H9 (cell line): ENCODE measurements at regions not wholly inside any gene's neighbourhood (a gene's known extent, or its start where the extent isn't known, plus 50 kb on each side); places are given as distances from the start of the nearest gene placed in this dataset.

Experiments used
- DNase-seq: peaks from one replicate; pipeline ENCODE4 v3.0.0-alpha.2; 2017
- H2AFZ ChIP-seq: one replicate; pipeline ENCODE4 v1.6.1; 2013; ENCODE audit warnings: mild to moderate bottlenecking, low read length, control low read depth, moderate library complexity
- H2AK5ac ChIP-seq: 2 replicates; pipeline ENCODE4 v1.6.1; 2013; ENCODE audit warnings: low read length, control low read depth, mixed read lengths; ENCODE audit not compliant: insufficient read length
- H2BK120ac ChIP-seq: one replicate; pipeline ENCODE4 v1.6.1; 2013; ENCODE audit warnings: low read depth, mild to moderate bottlenecking, low read length, control low read depth, inconsistent platforms; ENCODE audit not compliant: poor library complexity, severe bottlenecking
- H2BK12ac ChIP-seq: 2 replicates; pipeline ENCODE4 v1.6.1; 2013; ENCODE audit warnings: low read length, control low read depth, mixed read lengths, low read depth; ENCODE audit not compliant: insufficient read length
- H2BK15ac ChIP-seq: 2 replicates; pipeline ENCODE4 v1.6.1; 2013; ENCODE audit warnings: low read depth, low read length, control low read depth
- H2BK20ac ChIP-seq: one replicate; pipeline ENCODE4 v1.6.1; 2013; ENCODE audit warnings: low read depth, mild to moderate bottlenecking, low read length, control low read depth, inconsistent platforms; ENCODE audit not compliant: poor library complexity, severe bottlenecking
- H2BK5ac ChIP-seq: 2 replicates; pipeline ENCODE4 v1.6.1; 2013; ENCODE audit warnings: low read length, control low read depth, mixed read lengths; ENCODE audit not compliant: insufficient read length
- H3K14ac ChIP-seq: 2 replicates; pipeline ENCODE4 v1.6.1; 2013; ENCODE audit warnings: low read length, control low read depth; ENCODE audit not compliant: insufficient read depth
- H3K18ac ChIP-seq: 2 replicates; pipeline ENCODE4 v1.6.1; 2013; ENCODE audit warnings: low read depth, mild to moderate bottlenecking, mixed read lengths, low read length, control low read depth; ENCODE audit not compliant: insufficient read length
- H3K23ac ChIP-seq: 2 replicates; pipeline ENCODE4 v1.6.1; 2013; ENCODE audit warnings: low read length, control low read depth, mixed read lengths, low read depth; ENCODE audit not compliant: insufficient read length
- H3K23me2 ChIP-seq: 2 replicates; pipeline ENCODE4 v1.6.1; 2013; ENCODE audit warnings: low read depth, mild to moderate bottlenecking, mixed read lengths, low read length, control low read depth; ENCODE audit not compliant: insufficient read length, poor library complexity, severe bottlenecking
- H3K27ac ChIP-seq: 2 replicates; pipeline ENCODE4 v1.5.1; 2013; ENCODE audit warnings: low read length, control low read depth, mixed read lengths, low read depth; ENCODE audit not compliant: insufficient read length
- H3K27me3 ChIP-seq: 2 replicates; pipeline ENCODE4 v1.6.1; 2013; ENCODE audit warnings: low read length, control low read depth, inconsistent platforms; ENCODE audit not compliant: insufficient read depth
- H3K4ac ChIP-seq: 2 replicates; pipeline ENCODE4 v1.6.1; 2013; ENCODE audit warnings: low read depth, mild to moderate bottlenecking, control low read depth, inconsistent platforms, low read length, moderate library complexity
- H3K4me1 ChIP-seq: 2 replicates; pipeline ENCODE4 v1.6.1; 2013; ENCODE audit warnings: low read length, control low read depth, inconsistent platforms; ENCODE audit not compliant: insufficient read depth
- H3K4me2 ChIP-seq: 2 replicates; pipeline ENCODE4 v1.6.1; 2013; ENCODE audit warnings: low read length, control low read depth, mixed read lengths; ENCODE audit not compliant: insufficient read length, insufficient read depth
- H3K56ac ChIP-seq: 2 replicates; pipeline ENCODE4 v1.6.1; 2013; ENCODE audit warnings: low read depth, mild to moderate bottlenecking, mixed read lengths, low read length, control low read depth; ENCODE audit not compliant: insufficient read length
- H3K79me1 ChIP-seq: 2 replicates; pipeline ENCODE4 v1.6.1; 2013; ENCODE audit warnings: low read depth, mild to moderate bottlenecking, moderate library complexity, low read length, control low read depth, inconsistent platforms; ENCODE audit not compliant: insufficient read depth, poor library complexity, severe bottlenecking
- H3K79me2 ChIP-seq: 2 replicates; pipeline ENCODE4 v1.6.1; 2013; ENCODE audit warnings: low read length, control low read depth, inconsistent platforms; ENCODE audit not compliant: insufficient read depth
- H3K9ac ChIP-seq: 2 replicates; pipeline ENCODE4 v1.6.1; 2013; ENCODE audit warnings: low read length, control low read depth, mixed read lengths; ENCODE audit not compliant: insufficient read length; ENCODE audit errors: extremely low read depth
- H3K9me3 ChIP-seq: one replicate; pipeline ENCODE4 v1.6.1; 2013; ENCODE audit warnings: low read depth, low read length, inconsistent platforms; ENCODE audit not compliant: control insufficient read depth
- H3T11ph ChIP-seq: one replicate; pipeline ENCODE4 v1.6.1; 2013; ENCODE audit warnings: mild to moderate bottlenecking, low read length, control low read depth, inconsistent platforms
- H4K20me1 ChIP-seq: one replicate; pipeline ENCODE4 v1.6.1; 2013; ENCODE audit not compliant: control insufficient read depth, insufficient read length, insufficient read depth
- H4K5ac ChIP-seq: 2 replicates; pipeline ENCODE4 v1.6.1; 2013; ENCODE audit warnings: low read depth, mild to moderate bottlenecking, mixed read lengths, low read length, control low read depth; ENCODE audit not compliant: insufficient read length
- H4K8ac ChIP-seq: replicated peaks from 2 replicates; pipeline ENCODE4 v1.6.1; 2013; ENCODE audit warnings: low read length, control low read depth, mixed read lengths, low read depth; ENCODE audit not compliant: insufficient read length
- H4K91ac ChIP-seq: 2 replicates; pipeline ENCODE4 v1.6.1; 2013; ENCODE audit warnings: low read depth, mild to moderate bottlenecking, moderate library complexity, mixed read lengths, low read length, control low read depth; ENCODE audit not compliant: insufficient read length
- H3K27ac Mint-ChIP-seq, 3 experiments: 2 replicates in 2 of 3; 3 replicates in 1 of 3; pipeline ENCODE4 v1.8.0; 2020 to 2021; ENCODE audit warnings: mixed read lengths in 3 of 3, mild to moderate bottlenecking in 1 of 3, moderate library complexity in 1 of 3
- H3K27me3 Mint-ChIP-seq: 2 replicates; pipeline ENCODE4 v1.8.0; 2021; ENCODE audit warnings: low read depth, mild to moderate bottlenecking, moderate library complexity, mixed read lengths
- H3K36me3 Mint-ChIP-seq, 3 experiments: 2 replicates in 2 of 3; 3 replicates in 1 of 3; pipeline ENCODE4 v1.8.0; 2020 to 2021; ENCODE audit warnings: low read depth in 3 of 3, mixed read lengths in 3 of 3; ENCODE audit not compliant: insufficient read depth in 1 of 3
- H3K4me1 Mint-ChIP-seq, 2 experiments: 2 replicates each; pipeline ENCODE4 v1.8.0; 2020; ENCODE audit warnings: mixed read lengths in 2 of 2
- H3K4me3 Mint-ChIP-seq, 2 experiments: 2 replicates in 1 of 2; 3 replicates in 1 of 2; pipeline ENCODE4 v1.8.0; 2020 to 2021; ENCODE audit warnings: mild to moderate bottlenecking in 2 of 2, mixed read lengths in 2 of 2, moderate library complexity in 1 of 2
- H3K9me3 Mint-ChIP-seq, 2 experiments: 2 replicates in 1 of 2; 3 replicates in 1 of 2; pipeline ENCODE4 v1.8.0; 2020; ENCODE audit warnings: mild to moderate bottlenecking in 2 of 2, mixed read lengths in 2 of 2, moderate library complexity in 1 of 2
- TF ChIP-seq, protein P1 (sequence below): fragments of 200-600 bp; sonication (generic); conservative IDR thresholded peaks from 3 replicates; pipeline ENCODE4 v1.8.0; 2021; ENCODE audit warnings: antibody characterized with exemption, mild to moderate bottlenecking

DNA sequence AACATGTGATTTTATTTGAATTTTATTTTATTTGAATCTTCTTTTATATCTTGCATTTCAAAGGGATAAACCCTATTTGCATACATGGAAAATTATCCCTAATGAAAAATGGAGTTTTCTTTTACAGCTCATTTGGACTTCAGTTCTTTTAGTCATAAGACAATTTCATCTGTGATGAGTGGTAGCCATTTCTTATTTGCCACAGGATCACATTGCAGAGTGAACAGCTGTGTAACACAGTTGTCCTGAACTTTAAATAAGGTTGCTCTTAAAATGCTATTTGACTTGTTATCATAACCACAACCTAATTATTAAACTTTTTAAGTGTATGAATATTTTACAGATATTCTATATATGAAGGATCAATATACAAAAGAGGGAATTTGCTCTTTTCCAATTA lies 221.7 kb upstream of the ROPN1 start:
- H3K27me3 Mint-ChIP-seq, result no peaks in the 10 kb centered on the region

More for the DNA sequence above, 221.7 kb upstream of the ROPN1 start:
- no peak overlapping the region for H4K8ac ChIP-seq
- H2AK5ac ChIP-seq, result no peak overlapping the region
- H2BK15ac ChIP-seq, result no peak overlapping the region
- H4K5ac ChIP-seq, result no peak overlapping the region
- H3K9me3 ChIP-seq, result no peaks in the 10 kb centered on the region
- Mint-ChIP-seq H3K36me3 (no peaks in the 10 kb centered on the region), H3K9me3 (no peaks in the 10 kb centered on the region), H3K27ac (no peak overlapping the region), H3K4me3 (no peak overlapping the region), H3K4me1 (peaks cover 5 to 17% of the 10 kb centered on the region in 2 experiments)
- H3K27ac ChIP-seq, result no peak overlapping the region
- H2BK20ac ChIP-seq, result no peak overlapping the region
- H2BK12ac ChIP-seq, result no peak overlapping the region
- no peak overlapping the region for H3K9ac ChIP-seq
- no peaks in the 10 kb centered on the region for H3K27me3 ChIP-seq
- no peak for DNase-seq
- no peak overlapping the region for H3T11ph ChIP-seq
- no peak overlapping the region for H3K56ac ChIP-seq
- no peak overlapping the region for H3K4ac ChIP-seq
- TF ChIP-seq, protein P1, sequence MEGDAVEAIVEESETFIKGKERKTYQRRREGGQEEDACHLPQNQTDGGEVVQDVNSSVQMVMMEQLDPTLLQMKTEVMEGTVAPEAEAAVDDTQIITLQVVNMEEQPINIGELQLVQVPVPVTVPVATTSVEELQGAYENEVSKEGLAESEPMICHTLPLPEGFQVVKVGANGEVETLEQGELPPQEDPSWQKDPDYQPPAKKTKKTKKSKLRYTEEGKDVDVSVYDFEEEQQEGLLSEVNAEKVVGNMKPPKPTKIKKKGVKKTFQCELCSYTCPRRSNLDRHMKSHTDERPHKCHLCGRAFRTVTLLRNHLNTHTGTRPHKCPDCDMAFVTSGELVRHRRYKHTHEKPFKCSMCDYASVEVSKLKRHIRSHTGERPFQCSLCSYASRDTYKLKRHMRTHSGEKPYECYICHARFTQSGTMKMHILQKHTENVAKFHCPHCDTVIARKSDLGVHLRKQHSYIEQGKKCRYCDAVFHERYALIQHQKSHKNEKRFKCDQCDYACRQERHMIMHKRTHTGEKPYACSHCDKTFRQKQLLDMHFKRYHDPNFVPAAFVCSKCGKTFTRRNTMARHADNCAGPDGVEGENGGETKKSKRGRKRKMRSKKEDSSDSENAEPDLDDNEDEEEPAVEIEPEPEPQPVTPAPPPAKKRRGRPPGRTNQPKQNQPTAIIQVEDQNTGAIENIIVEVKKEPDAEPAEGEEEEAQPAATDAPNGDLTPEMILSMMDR, result no peak
- H2BK5ac ChIP-seq, result no peak overlapping the region
- no peaks in the 10 kb centered on the region for H3K23me2 ChIP-seq
- H3K18ac ChIP-seq, result no peak overlapping the region
- no peaks in the 10 kb centered on the region for H3K79me1 ChIP-seq
- no peak overlapping the region for H3K23ac ChIP-seq
- H3K14ac ChIP-seq, result no peak overlapping the region
- H3K79me2 ChIP-seq, result no peaks in the 10 kb centered on the region
- H2BK120ac ChIP-seq, result no peak overlapping the region
- no peak overlapping the region for H3K4me2 ChIP-seq
- no peak overlapping the region for H2AFZ ChIP-seq
- no peaks in the 10 kb centered on the region for H3K4me1 ChIP-seq
- peaks cover 4% of the 10 kb centered on the region for H4K20me1 ChIP-seq
- H4K91ac ChIP-seq, result no peak overlapping the region
